CD4-positive, alpha-beta T cell (primary cell): ENCODE measurements at regions not wholly inside any gene's neighbourhood (a gene's known extent, or its start where the extent isn't known, plus 50 kb on each side); places are given as distances from the start of the nearest gene placed in this dataset.

Source experiments
- ATAC-seq: fragments of 200-7000 bp; cut with Tn5 transposase; one replicate; pipeline ENCODE4 v1.10.0; 2022; ENCODE audit warnings: mild to moderate bottlenecking; ENCODE audit not compliant: poor library complexity
- CTCF ChIA-PET: fragments of 350-600 bp; sonication (Branson Sonifier 250); formaldehyde crosslinking; loops from one replicate; lab custom pipeline; 2021; ENCODE audit warnings: antibody characterized with exemption, inconsistent platforms; lab: Charles Lee
- POLR2A ChIA-PET: fragments of 350-600 bp; sonication (Branson Sonifier 250); formaldehyde crosslinking; loops from one replicate; lab custom pipeline; 2021; ENCODE audit warnings: antibody characterized with exemption, inconsistent platforms; lab: Charles Lee
- DNase-seq, 14 experiments: peaks; one replicate each; pipeline ENCODE4 v3.0.0-alpha.2; 2013 to 2020; ENCODE audit warnings: mixed read lengths in 2 of 14
- H3K27ac ChIP-seq, 2 donors: one replicate each; pipeline versions ENCODE4 v1.5.1 to v1.7.0; 2013; ENCODE audit warnings: low read length in 2 of 2, low read depth in 1 of 2, mild to moderate bottlenecking in 1 of 2
- H3K27me3 ChIP-seq, 2 experiments: 1 replicate in 1 of 2; 2 replicates in 1 of 2; pipeline versions ENCODE4 v1.6.1 to v1.7.0; 2013; ENCODE audit warnings: low read length in 2 of 2, control low read depth in 1 of 2, mild to moderate bottlenecking in 1 of 2, moderate library complexity in 1 of 2; ENCODE audit not compliant: insufficient read depth in 2 of 2, control insufficient read depth in 1 of 2
- H3K36me3 ChIP-seq: one replicate; pipeline ENCODE4 v1.6.1; 2013; ENCODE audit warnings: low read length, control low read depth; ENCODE audit not compliant: insufficient read depth
- H3K4me1 ChIP-seq: one replicate; pipeline ENCODE4 v1.6.1; 2013; ENCODE audit warnings: low read length, control low read depth; ENCODE audit not compliant: insufficient read depth
- H3K4me3 ChIP-seq: one replicate; pipeline ENCODE4 v1.5.1; 2013; ENCODE audit warnings: mild to moderate bottlenecking, low read length, moderate library complexity
- H3K9me3 ChIP-seq, 2 experiments: 1 replicate in 1 of 2; 2 replicates in 1 of 2; pipeline versions ENCODE4 v1.6.1 to v1.7.0; 2013; ENCODE audit warnings: low read length in 2 of 2, mild to moderate bottlenecking in 2 of 2, control low read depth in 1 of 2, moderate library complexity in 1 of 2; ENCODE audit not compliant: control insufficient read depth in 1 of 2, insufficient read depth in 1 of 2
- H3K27ac Mint-ChIP-seq: one replicate; pipeline ENCODE4 v1.8.0; 2020; ENCODE audit warnings: mixed read lengths
- H3K27me3 Mint-ChIP-seq: one replicate; pipeline ENCODE4 v1.8.0; 2021; ENCODE audit warnings: mixed read lengths
- H3K36me3 Mint-ChIP-seq: one replicate; pipeline ENCODE4 v1.8.0; 2021; ENCODE audit warnings: low read depth, mixed read lengths
- H3K4me1 Mint-ChIP-seq: one replicate; pipeline ENCODE4 v1.8.0; 2021; ENCODE audit warnings: low read depth, mixed read lengths
- H3K4me3 Mint-ChIP-seq: one replicate; pipeline ENCODE4 v1.8.0; 2020; ENCODE audit warnings: mild to moderate bottlenecking, mixed read lengths
- H3K9me3 Mint-ChIP-seq: one replicate; pipeline ENCODE4 v1.8.0; 2020; ENCODE audit warnings: mixed read lengths
- intact Hi-C, 2 experiments: fragments of 100-400 bp; cut with DNase I in 1 of 2; cut with micrococcal nuclease in 1 of 2; formaldehyde crosslinking; loops; one replicate each; pipeline versions ENCODE4 v1.15.1 to v1.9.0; 2023 to 2025; cut with DNase I, micrococcal nuclease
- TF ChIP-seq, protein P1 (sequence below): fragments of 200-600 bp; IDR thresholded peaks from one replicate; pipeline ENCODE4 v1.8.0; 2022; ENCODE audit warnings: antibody characterized with exemption, mild to moderate bottlenecking

DNA sequence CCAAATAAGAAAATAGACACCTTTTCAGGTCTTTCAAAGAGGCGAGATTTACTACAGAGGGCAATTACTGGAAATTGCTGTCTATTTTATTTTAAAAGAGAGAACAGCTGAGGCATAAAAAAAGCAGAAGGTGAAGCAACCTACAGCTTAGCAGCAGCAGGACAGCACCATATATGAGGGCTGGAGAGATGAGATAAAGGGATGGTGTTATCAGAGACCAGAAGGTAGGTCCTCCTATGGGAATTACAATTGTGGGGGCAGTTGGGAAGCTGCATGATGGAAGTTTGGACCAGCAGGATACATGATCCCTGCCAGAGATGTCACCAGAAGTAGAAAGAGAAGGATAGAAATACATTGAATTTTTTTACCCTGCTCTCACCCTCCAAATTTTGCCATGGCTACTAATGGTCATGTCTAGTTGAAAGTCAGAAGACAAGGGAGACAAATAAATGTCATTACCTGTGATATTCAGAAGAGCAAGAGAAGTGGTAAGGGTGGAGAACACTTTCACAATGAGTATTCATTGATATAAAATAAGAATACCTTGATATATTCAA, 77.2 kb upstream of the CALCR start:
- intact Hi-C loops, result no loop called here
- Histone ChIP-seq H3K27ac (no peak overlapping the region), H3K36me3 (no peaks in the 10 kb centered on the region), H3K4me1 (no peaks in the 10 kb centered on the region), H3K9me3 (no peaks in the 10 kb centered on the region), H3K4me3 (no peak overlapping the region), H3K27me3 (no peaks in the 10 kb centered on the region)
- Mint-ChIP-seq H3K4me3 (no peak overlapping the region), H3K27ac (no peak overlapping the region), H3K9me3 (no peaks in the 10 kb centered on the region), H3K36me3 (no peaks in the 10 kb centered on the region), H3K27me3 (no peaks in the 10 kb centered on the region), H3K4me1 (no peaks in the 10 kb centered on the region)
- DNase-seq, result no peak
- POLR2A ChIA-PET, result no interaction called here
- no peak for ATAC-seq
- CTCF ChIA-PET, result no interaction called here
- TF ChIP-seq, protein P1, sequence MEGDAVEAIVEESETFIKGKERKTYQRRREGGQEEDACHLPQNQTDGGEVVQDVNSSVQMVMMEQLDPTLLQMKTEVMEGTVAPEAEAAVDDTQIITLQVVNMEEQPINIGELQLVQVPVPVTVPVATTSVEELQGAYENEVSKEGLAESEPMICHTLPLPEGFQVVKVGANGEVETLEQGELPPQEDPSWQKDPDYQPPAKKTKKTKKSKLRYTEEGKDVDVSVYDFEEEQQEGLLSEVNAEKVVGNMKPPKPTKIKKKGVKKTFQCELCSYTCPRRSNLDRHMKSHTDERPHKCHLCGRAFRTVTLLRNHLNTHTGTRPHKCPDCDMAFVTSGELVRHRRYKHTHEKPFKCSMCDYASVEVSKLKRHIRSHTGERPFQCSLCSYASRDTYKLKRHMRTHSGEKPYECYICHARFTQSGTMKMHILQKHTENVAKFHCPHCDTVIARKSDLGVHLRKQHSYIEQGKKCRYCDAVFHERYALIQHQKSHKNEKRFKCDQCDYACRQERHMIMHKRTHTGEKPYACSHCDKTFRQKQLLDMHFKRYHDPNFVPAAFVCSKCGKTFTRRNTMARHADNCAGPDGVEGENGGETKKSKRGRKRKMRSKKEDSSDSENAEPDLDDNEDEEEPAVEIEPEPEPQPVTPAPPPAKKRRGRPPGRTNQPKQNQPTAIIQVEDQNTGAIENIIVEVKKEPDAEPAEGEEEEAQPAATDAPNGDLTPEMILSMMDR, result no peak

DNA sequence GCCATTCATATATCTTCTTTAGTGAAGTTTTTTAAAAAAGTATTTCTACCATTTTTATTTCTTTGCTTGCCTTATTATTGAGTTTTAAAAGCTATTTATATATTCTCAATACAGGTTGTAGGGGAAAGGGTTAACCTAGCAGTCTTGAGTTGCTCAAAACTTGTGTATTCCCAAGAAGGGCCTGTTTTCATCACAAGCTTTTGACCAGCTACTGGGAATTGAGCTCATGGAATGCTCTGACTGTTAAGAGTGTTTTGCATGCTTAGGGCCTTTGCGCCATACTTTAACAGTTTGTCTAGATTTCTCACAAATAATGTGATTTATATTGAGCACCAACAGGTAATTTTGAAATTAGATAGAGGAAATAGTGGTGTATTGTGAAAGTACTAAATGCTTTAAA, 72.0 kb upstream of the CALCR start:
- Mint-ChIP-seq H3K9me3 (no peaks in the 10 kb centered on the region), H3K4me3 (no peak overlapping the region), H3K36me3 (no peaks in the 10 kb centered on the region), H3K27me3 (no peaks in the 10 kb centered on the region), H3K27ac (no peak overlapping the region), H3K4me1 (no peaks in the 10 kb centered on the region)
- DNase-seq (no peak), ATAC-seq (no peak)
- H3K27ac ChIP-seq, result no peak overlapping the region
- H3K4me1 ChIP-seq, result no peaks in the 10 kb centered on the region
- intact Hi-C loops, result no loop called here
- TF ChIP-seq, protein P1, result no peak
- no peaks in the 10 kb centered on the region for H3K36me3 ChIP-seq
- no peak overlapping the region for H3K4me3 ChIP-seq
- CTCF ChIA-PET, result no interaction called here
- H3K9me3 ChIP-seq, result no peaks in the 10 kb centered on the region
- POLR2A ChIA-PET, result no interaction called here
- no peaks in the 10 kb centered on the region for H3K27me3 ChIP-seq

DNA sequence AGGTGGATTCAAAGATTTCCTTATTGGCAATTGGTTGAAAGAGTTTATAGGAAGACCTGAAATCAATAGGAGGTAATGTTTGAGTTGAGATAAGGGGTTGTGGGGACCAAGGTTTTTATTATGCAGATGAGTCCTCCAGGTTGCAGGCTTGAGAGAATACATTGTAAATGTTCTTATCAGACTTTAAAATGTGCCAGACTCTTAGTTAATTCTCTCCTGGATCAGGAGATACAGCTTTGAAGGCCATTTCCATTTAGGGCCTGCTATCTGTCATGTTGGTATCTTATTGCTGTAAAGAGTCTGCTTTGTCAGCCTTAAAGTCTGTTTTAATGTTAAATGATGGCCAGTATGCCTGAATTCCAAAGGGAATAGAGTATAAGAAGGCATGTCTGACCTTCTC, 61.8 kb upstream of the CALCR start:
- TF ChIP-seq, protein P1, result no peak
- POLR2A ChIA-PET, result no interaction called here
- no peak overlapping the region for H3K27ac Mint-ChIP-seq

More for the DNA sequence above, 61.8 kb upstream of the CALCR start:
- Mint-ChIP-seq H3K4me3 (no peak overlapping the region), H3K27me3 (no peaks in the 10 kb centered on the region), H3K4me1 (no peaks in the 10 kb centered on the region), H3K36me3 (no peaks in the 10 kb centered on the region), H3K9me3 (no peaks in the 10 kb centered on the region)
- intact Hi-C loops, result no loop called here
- ATAC-seq (no peak), DNase-seq (no peak)
- Histone ChIP-seq H3K9me3 (no peaks in the 10 kb centered on the region), H3K4me1 (no peaks in the 10 kb centered on the region), H3K27me3 (no peaks in the 10 kb centered on the region), H3K27ac (no peak overlapping the region), H3K4me3 (no peak overlapping the region), H3K36me3 (no peaks in the 10 kb centered on the region)
- CTCF ChIA-PET, result no interaction called here
